Sigmoid colon (tissue), 4 donors: ENCODE measurements at regions not wholly inside any gene's neighbourhood (a gene's known extent, or its start where the extent isn't known, plus 50 kb on each side); places are given as distances from the start of the nearest gene placed in this dataset.

Experiments used
- CTCF ChIP-seq, 4 experiments: fragments of 450-650 bp in 3 of 4; fragments of 200-600 bp in 1 of 4; IDR thresholded peaks; one replicate each; pipeline ENCODE4 v1.5.1; 2016 to 2019; ENCODE audit warnings: antibody characterized with exemption in 4 of 4, mild to moderate bottlenecking in 3 of 4, moderate library complexity in 2 of 4
- POLR2A ChIP-seq, 2 donors: fragments of 450-650 bp; IDR thresholded peaks; one replicate each; pipeline ENCODE4 v1.6.1; 2016; ENCODE audit warnings: antibody characterized with exemption in 2 of 2, mild to moderate bottlenecking in 2 of 2, moderate library complexity in 2 of 2
- POLR2AphosphoS5 ChIP-seq, 4 donors: sonication (generic); formaldehyde crosslinking; IDR thresholded peaks; one replicate each; pipeline ENCODE4 v1.6.1; 2017; ENCODE audit warnings: antibody characterized with exemption in 4 of 4

- TF ChIP-seq CTCF (IDR thresholded peaks at IDR 0.05) = no peak
- TF ChIP-seq POLR2AphosphoS5 (IDR thresholded peaks at IDR 0.05) = no peak
- no peak for TF ChIP-seq POLR2A (IDR thresholded peaks at IDR 0.05)
Measured at GRCh38 chr2:76211991-76212985, 501.6 kb upstream of the GCFC2 start.
